Ovary (tissue), 7 donors: ENCODE measurements at regions not wholly inside any gene's neighbourhood (a gene's known extent, or its start where the extent isn't known, plus 50 kb on each side); places are given as distances from the start of the nearest gene placed in this dataset.

ENCODE experiments used
- DNase-seq, 5 donors: peaks; one replicate each; pipeline ENCODE4 v3.0.0-alpha.2; 2019 to 2020
- H3K27ac ChIP-seq, 2 donors: fragments of 200-600 bp; one replicate each; pipeline versions ENCODE4 v1.5.1 to v1.8.0; 2019 to 2022
- H3K27me3 ChIP-seq: fragments of 200-600 bp; one replicate; pipeline ENCODE4 v1.8.0; 2022
- H3K36me3 ChIP-seq: fragments of 200-600 bp; sonication (generic); one replicate; pipeline ENCODE4 v1.5.1; 2019
- H3K4me1 ChIP-seq: one replicate; pipeline ENCODE4 v1.8.1; 2013; ENCODE audit warnings: mild to moderate bottlenecking, moderate library complexity; ENCODE audit not compliant: insufficient read depth
- H3K4me3 ChIP-seq: fragments of 200-600 bp; sonication (generic); one replicate; pipeline ENCODE4 v1.5.1; 2017
- H3K9me3 ChIP-seq, 2 donors: fragments of 200-600 bp in 1 of 2; sonication (generic) in 1 of 2; one replicate each; pipeline versions ENCODE4 v1.5.1 to v1.8.1; 2013 to 2019; ENCODE audit warnings: mild to moderate bottlenecking in 1 of 2, moderate library complexity in 1 of 2
- EP300 ChIP-seq: sonication (generic); formaldehyde crosslinking; IDR thresholded peaks from one replicate; pipeline ENCODE4 v1.6.1; 2017; ENCODE audit warnings: antibody characterized with exemption
- POLR2A ChIP-seq: fragments of 450-650 bp; IDR thresholded peaks from one replicate; pipeline ENCODE4 v1.6.1; 2017; ENCODE audit warnings: antibody characterized with exemption, mild to moderate bottlenecking, moderate library complexity
- WGBS, 3 donors: extraction: QIAGEN DNeasy Blood & Tissue Kit in 1 of 3; methylation state at CpG; one replicate each; pipeline versions ENCODE4 v1.1.5 to v1.1.7; 2013 to 2017; 5-methylcytosine and 5-hydroxymethylcytosine counted together
- intact Hi-C, 4 donors: fragments of 100-400 bp; cut with DNase I; formaldehyde crosslinking; loops; one replicate each; pipeline versions ENCODE4 v1.11.0 to v1.15.1; 2022 to 2023
- TF ChIP-seq, protein P1 (sequence below), 3 donors: fragments of 450-650 bp in 2 of 3; fragments of 200-600 bp in 1 of 3; IDR thresholded peaks; one replicate each; pipeline versions ENCODE4 v1.5.1 to v1.8.0; 2016 to 2022; ENCODE audit warnings: antibody characterized with exemption in 3 of 3, mild to moderate bottlenecking in 1 of 3
- donor health status: DM: no; HTN: no; CAD: no; lungs with moderate emphysema.
- donor health status: DM: no; HTN: no; CAD: no.
- donor health status: Bipolar disorder and iron deficiency.
- donor health status: DM: no; HTN: no; CAD: no.
- donor health status: DM: yes; HTN: yes; CAD: no.

DNA sequence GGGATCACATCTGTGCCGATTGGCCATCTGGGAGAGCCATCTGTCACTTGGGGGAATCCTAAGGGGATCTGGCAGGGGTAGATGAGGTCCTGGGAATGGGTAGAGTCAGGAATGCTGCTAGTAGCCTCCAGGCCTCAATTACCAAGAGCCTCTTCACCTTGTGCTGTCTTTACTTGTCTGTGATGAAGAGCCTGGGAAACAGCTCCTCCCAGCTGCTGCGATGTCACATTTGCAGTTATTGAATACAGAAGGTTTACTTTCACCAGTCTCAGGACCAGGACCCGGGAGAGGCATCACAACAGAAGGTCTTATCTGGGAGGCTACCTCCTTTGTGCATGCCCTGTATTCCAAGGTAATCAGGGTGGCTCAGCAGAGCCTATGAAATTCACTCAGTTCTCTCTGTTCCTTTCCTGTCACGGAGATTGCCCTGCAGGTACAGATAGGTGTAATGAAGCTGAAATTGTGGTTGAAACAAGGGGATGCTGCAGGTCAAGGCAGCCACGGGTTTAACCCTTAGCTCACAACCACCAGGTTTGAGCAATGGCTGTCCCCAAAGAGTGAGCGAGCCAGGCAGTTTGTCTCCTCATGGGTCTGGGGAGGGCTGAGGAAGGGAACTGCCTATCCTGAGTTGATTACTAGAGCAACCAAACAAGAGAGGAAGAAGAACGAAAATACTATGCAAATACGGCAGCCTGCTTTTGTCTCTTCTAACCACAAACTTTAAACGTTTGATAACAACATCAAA lies 298.9 kb upstream of the RORA start:
- no peak for DNase-seq
- Histone ChIP-seq H3K4me3 (no peak overlapping the region), H3K27ac (no peak overlapping the region), H3K9me3 (no peaks in the 10 kb centered on the region), H3K27me3 (no peaks in the 10 kb centered on the region), H3K36me3 (no peaks in the 10 kb centered on the region), H3K4me1 (peaks cover 5% of the 10 kb centered on the region)
- WGBS, 3 donors = 19 to 28% (median 20%) methylated on average over 9 of the region's 9 CpGs
- intact Hi-C loops = no loop called here
- TF ChIP-seq POLR2A (no peak), EP300 (no peak)
- TF ChIP-seq, protein P1, sequence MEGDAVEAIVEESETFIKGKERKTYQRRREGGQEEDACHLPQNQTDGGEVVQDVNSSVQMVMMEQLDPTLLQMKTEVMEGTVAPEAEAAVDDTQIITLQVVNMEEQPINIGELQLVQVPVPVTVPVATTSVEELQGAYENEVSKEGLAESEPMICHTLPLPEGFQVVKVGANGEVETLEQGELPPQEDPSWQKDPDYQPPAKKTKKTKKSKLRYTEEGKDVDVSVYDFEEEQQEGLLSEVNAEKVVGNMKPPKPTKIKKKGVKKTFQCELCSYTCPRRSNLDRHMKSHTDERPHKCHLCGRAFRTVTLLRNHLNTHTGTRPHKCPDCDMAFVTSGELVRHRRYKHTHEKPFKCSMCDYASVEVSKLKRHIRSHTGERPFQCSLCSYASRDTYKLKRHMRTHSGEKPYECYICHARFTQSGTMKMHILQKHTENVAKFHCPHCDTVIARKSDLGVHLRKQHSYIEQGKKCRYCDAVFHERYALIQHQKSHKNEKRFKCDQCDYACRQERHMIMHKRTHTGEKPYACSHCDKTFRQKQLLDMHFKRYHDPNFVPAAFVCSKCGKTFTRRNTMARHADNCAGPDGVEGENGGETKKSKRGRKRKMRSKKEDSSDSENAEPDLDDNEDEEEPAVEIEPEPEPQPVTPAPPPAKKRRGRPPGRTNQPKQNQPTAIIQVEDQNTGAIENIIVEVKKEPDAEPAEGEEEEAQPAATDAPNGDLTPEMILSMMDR (IDR thresholded peaks at IDR 0.05) = no peak

- intact Hi-C loops = no loop called here
- peaks cover 5% of the 10 kb centered on the region for H3K4me1 ChIP-seq
- H3K4me3 ChIP-seq = no peak overlapping the region
- 37 to 43% (median 37%) methylated on average over 3 of the region's 3 CpGs for WGBS, 3 donors
- no peak for DNase-seq
- TF ChIP-seq POLR2A (no peak), EP300 (no peak)
- TF ChIP-seq, protein P1 (IDR thresholded peaks at IDR 0.05) = no peak
- H3K27me3 ChIP-seq = no peaks in the 10 kb centered on the region
- H3K9me3 ChIP-seq = no peaks in the 10 kb centered on the region
- H3K36me3 ChIP-seq = no peaks in the 10 kb centered on the region
- no peak overlapping the region for H3K27ac ChIP-seq
Measured at GRCh38 chr15:61524545-61524944, 295.4 kb upstream of the RORA start.

- intact Hi-C loops = no loop called here
Measured at GRCh38 chr15:61524086-61524485, 295.0 kb upstream of the RORA start.

DNA sequence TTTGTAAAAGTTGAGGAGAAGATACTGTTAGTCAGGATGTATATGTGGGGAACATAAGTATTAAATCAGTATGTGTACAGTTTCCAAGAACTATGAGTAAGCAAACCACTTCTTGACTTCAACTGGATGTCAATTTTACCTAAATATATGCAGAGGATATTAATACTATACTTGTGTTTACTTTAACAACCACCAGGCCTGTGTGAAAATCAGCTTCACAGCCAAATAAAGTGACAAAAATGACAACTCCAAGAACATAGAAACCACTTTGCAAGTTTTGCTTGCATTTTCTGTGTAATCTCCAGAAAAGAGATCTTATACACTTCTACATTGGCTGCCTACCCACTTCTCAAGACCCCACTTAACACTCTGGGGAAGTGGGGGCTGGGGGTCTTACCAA lies 293.3 kb upstream of the RORA start:
- intact Hi-C loops = no loop called here
- TF ChIP-seq, protein P1 (IDR thresholded peaks at IDR 0.05) = no peak
- TF ChIP-seq EP300 (no peak), POLR2A (no peak)
- H3K36me3 ChIP-seq = no peaks in the 10 kb centered on the region

More at GRCh38 chr15:61524086-61524485, 295.0 kb upstream of the RORA start:
- WGBS, 3 donors = 40 to 54% (median 51%) methylated on average over 2 of the region's 2 CpGs
- H3K27me3 ChIP-seq = no peaks in the 10 kb centered on the region
- H3K27ac ChIP-seq = no peak overlapping the region
- H3K9me3 ChIP-seq = no peaks in the 10 kb centered on the region
- TF ChIP-seq, protein P1 (IDR thresholded peaks at IDR 0.05) = no peak
- TF ChIP-seq EP300 (no peak), POLR2A (no peak)
- H3K4me3 ChIP-seq = no peak overlapping the region
- H3K36me3 ChIP-seq = no peaks in the 10 kb centered on the region
- H3K4me1 ChIP-seq = peaks cover 5% of the 10 kb centered on the region
- no peak for DNase-seq

More for the DNA sequence above, 293.3 kb upstream of the RORA start:
- DNase-seq = no peak
- H3K27me3 ChIP-seq = no peaks in the 10 kb centered on the region
- H3K4me1 ChIP-seq = no peaks in the 10 kb centered on the region
- no peak overlapping the region for H3K4me3 ChIP-seq
- no peak overlapping the region for H3K27ac ChIP-seq
- no peaks in the 10 kb centered on the region for H3K9me3 ChIP-seq
